ENCODE measurements at regions not wholly inside any gene's neighbourhood (a gene's known extent, or its start where the extent isn't known, plus 50 kb on each side); places are given as distances from the start of the nearest gene placed in this dataset.

DNA sequence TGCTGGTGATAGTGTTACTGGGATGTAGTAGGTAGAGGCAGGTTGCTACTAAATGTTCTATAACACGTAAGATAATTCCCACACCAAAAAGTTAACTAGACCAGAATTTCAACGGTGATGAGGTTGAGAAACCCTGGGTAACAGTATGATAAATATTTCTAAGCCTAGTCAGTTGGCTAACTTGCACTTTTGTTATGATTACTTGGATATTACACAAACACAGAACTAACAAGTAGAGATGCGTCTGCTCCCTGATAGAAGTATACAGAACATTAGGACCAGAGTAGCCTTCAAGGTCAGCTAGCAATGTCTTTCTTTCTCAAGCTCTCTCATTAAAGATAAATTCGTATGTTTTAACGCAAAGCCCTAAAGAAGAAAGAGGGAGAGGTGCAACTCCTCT is 86.2 kb upstream of the FZD8 start:
- Histone ChIP-seq H3K27ac (ENCODE audit: low read depth, low read length, poor library complexity, severe bottlenecking) (no peak overlapping the region), H3K27me3 (replicated peaks; ENCODE audit: insufficient read depth, low read depth, low read length, poor library complexity) (no peaks in the 10 kb centered on the region), H3K4me3 (ENCODE audit: low read depth, low read length, poor library complexity, severe bottlenecking) (no peak overlapping the region), H3K36me3 (ENCODE audit: insufficient read depth, low read length, poor library complexity, severe bottlenecking) (no peaks in the 10 kb centered on the region), H3K9me3 (ENCODE audit: low read depth, low read length, poor library complexity, severe bottlenecking) (no peaks in the 10 kb centered on the region), H3K4me1 (ENCODE audit: insufficient read depth, low read length, poor library complexity, severe bottlenecking) (no peaks in the 10 kb centered on the region)
- CTCF ChIA-PET: no interaction called here
- DNase-seq (ENCODE audit: low spot score): no peak
- no peak for TF ChIP-seq EZH2 (IDR thresholded peaks at IDR 0.05; ENCODE audit: borderline replicate concordance, low read depth, low read length, poor library complexity, severe bottlenecking)
- TF ChIP-seq, protein P1, sequence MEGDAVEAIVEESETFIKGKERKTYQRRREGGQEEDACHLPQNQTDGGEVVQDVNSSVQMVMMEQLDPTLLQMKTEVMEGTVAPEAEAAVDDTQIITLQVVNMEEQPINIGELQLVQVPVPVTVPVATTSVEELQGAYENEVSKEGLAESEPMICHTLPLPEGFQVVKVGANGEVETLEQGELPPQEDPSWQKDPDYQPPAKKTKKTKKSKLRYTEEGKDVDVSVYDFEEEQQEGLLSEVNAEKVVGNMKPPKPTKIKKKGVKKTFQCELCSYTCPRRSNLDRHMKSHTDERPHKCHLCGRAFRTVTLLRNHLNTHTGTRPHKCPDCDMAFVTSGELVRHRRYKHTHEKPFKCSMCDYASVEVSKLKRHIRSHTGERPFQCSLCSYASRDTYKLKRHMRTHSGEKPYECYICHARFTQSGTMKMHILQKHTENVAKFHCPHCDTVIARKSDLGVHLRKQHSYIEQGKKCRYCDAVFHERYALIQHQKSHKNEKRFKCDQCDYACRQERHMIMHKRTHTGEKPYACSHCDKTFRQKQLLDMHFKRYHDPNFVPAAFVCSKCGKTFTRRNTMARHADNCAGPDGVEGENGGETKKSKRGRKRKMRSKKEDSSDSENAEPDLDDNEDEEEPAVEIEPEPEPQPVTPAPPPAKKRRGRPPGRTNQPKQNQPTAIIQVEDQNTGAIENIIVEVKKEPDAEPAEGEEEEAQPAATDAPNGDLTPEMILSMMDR (conservative IDR thresholded peaks at IDR 0.05; ENCODE audit: low read depth, low read length): no peak
- BruUV-seq (replicated peaks): no TSS peak
- intact Hi-C loops (cut with micrococcal nuclease; ENCODE audit: unreplicated experiment): no loop called here
- POLR2A ChIA-PET (ENCODE audit: low non-redundant PET): no interaction called here

DNA sequence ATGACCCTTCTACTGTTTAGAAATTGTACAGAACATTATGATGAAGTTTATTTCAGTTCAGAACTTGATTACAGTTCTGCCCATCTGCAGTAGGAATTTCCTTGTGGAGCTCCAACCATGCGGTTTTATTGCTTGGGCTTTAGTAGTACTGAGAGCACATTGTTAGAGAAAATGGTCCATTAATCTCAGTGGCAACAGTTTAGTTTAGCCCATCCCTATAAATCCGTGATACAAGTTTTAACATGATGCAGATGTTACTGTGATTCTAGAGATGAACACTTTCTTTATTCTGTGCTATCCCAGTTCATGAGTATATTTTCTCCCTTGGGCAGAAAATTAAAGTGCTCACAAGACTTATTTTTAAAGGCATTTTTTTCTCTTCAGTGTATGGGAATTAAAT is 84.8 kb upstream of the FZD8 start:
- no peaks in the 10 kb centered on the region for H3K9me3 ChIP-seq (ENCODE audit: low read depth, low read length, poor library complexity, severe bottlenecking)
- no peaks in the 10 kb centered on the region for H3K36me3 ChIP-seq (ENCODE audit: insufficient read depth, low read length, poor library complexity, severe bottlenecking)
- intact Hi-C loops (cut with micrococcal nuclease; ENCODE audit: unreplicated experiment): no loop called here
- ChIA-PET POLR2A (ENCODE audit: low non-redundant PET) (no interaction called here), CTCF (no interaction called here)
- no peaks in the 10 kb centered on the region for H3K4me1 ChIP-seq (ENCODE audit: insufficient read depth, low read length, poor library complexity, severe bottlenecking)
- no peak for DNase-seq (ENCODE audit: low spot score)
- BruUV-seq (replicated peaks): no TSS peak
- no peaks in the 10 kb centered on the region for H3K27me3 ChIP-seq (replicated peaks; ENCODE audit: insufficient read depth, low read depth, low read length, poor library complexity)
- TF ChIP-seq, protein P1 (conservative IDR thresholded peaks at IDR 0.05; ENCODE audit: low read depth, low read length): no peak
- TF ChIP-seq EZH2 (IDR thresholded peaks at IDR 0.05; ENCODE audit: borderline replicate concordance, low read depth, low read length, poor library complexity, severe bottlenecking): no peak
- H3K27ac ChIP-seq (ENCODE audit: low read depth, low read length, poor library complexity, severe bottlenecking): no peak overlapping the region
- H3K4me3 ChIP-seq (ENCODE audit: low read depth, low read length, poor library complexity, severe bottlenecking): no peak overlapping the region

DNA sequence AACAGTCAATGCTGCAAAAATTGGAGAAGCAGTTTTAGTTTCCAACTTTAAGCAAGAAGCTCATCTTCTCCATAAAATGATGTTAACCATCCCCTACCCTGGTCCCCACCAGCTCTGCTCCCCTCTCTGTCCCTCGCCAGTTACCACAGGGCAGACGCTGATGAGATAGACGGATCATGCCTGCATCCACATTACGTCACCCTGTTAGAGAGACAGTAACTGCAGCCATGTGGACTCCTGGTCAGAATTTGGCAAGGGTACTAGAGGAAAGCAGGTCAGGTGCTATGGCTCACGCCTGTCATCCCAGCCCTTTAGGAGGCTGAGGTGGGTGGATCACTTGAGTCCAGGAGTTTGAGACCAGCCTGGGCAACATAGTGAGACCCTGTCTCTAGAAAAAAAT is 81.9 kb upstream of the FZD8 start:
- no TSS peak for BruUV-seq (replicated peaks)
- CTCF ChIA-PET: no interaction called here
- intact Hi-C loops (cut with micrococcal nuclease; ENCODE audit: unreplicated experiment): loop anchor here (2.0 kb wide), 1 partner anchor 19 kb away; no protein-coding TSS in a partner anchor

More for the DNA sequence above, 81.9 kb upstream of the FZD8 start:
- no peaks in the 10 kb centered on the region for H3K36me3 ChIP-seq (ENCODE audit: insufficient read depth, low read length, poor library complexity, severe bottlenecking)
- no peaks in the 10 kb centered on the region for H3K9me3 ChIP-seq (ENCODE audit: low read depth, low read length, poor library complexity, severe bottlenecking)
- no peaks in the 10 kb centered on the region for H3K27me3 ChIP-seq (replicated peaks; ENCODE audit: insufficient read depth, low read depth, low read length, poor library complexity)
- TF ChIP-seq, protein P1 (conservative IDR thresholded peaks at IDR 0.05; ENCODE audit: low read depth, low read length): no peak
- no peak for TF ChIP-seq EZH2 (IDR thresholded peaks at IDR 0.05; ENCODE audit: borderline replicate concordance, low read depth, low read length, poor library complexity, severe bottlenecking)
- no peak overlapping the region for H3K27ac ChIP-seq (ENCODE audit: low read depth, low read length, poor library complexity, severe bottlenecking)
- H3K4me3 ChIP-seq (ENCODE audit: low read depth, low read length, poor library complexity, severe bottlenecking): no peak overlapping the region
- POLR2A ChIA-PET (ENCODE audit: low non-redundant PET): no interaction called here
- no peak for DNase-seq (ENCODE audit: low spot score)
- no peaks in the 10 kb centered on the region for H3K4me1 ChIP-seq (ENCODE audit: insufficient read depth, low read length, poor library complexity, severe bottlenecking)

All from A673 (cell line).